T-helper 2 cell treated with Interferon-gamma antibody and Interleukin-4, amounts not matched to agents 100 ng/mL and 5 ng/mL, for 36 hours (primary cell): ENCODE measurements at regions not wholly inside any gene's neighbourhood (a gene's known extent, or its start where the extent isn't known, plus 50 kb on each side); places are given as distances from the start of the nearest gene placed in this dataset.
"Not testable (repeated sequence)": the region's sequence is repeated elsewhere in the genome, so short reads cannot be mapped to it uniquely, and the experiment has no call there.

Experiments used
- intact Hi-C: fragments of 100-400 bp; cut with micrococcal nuclease; formaldehyde crosslinking; loops from one replicate; pipeline ENCODE4 v1.15.1; 2023

GRCh38 chr12:125971981-125972380, 906.7 kb downstream of the AACS start:
- intact Hi-C loops = no loop called here

GRCh38 chr12:125978286-125978685, 913.1 kb downstream of the AACS start:
- intact Hi-C loops = no loop called here

GRCh38 chr12:125981610-125982253, 916.5 kb downstream of the AACS start:
- intact Hi-C loops = no loop called here

- intact Hi-C loops = no loop called here
These were observed 918.0 kb downstream of the AACS start for GRCh38 chr12:125983094-125983783.

GRCh38 chr12:125983784-125984500, 918.7 kb downstream of the AACS start:
- intact Hi-C loops = no loop called here

GRCh38 chr12:125988545-125988944, 923.3 kb downstream of the AACS start:
- intact Hi-C loops = no loop called here

GRCh38 chr12:125989696-125990095, 924.5 kb downstream of the AACS start:
- intact Hi-C loops = no loop called here

- intact Hi-C loops = no loop called here
These were observed 931.2 kb downstream of the AACS start for GRCh38 chr12:125996443-125996842.

GRCh38 chr12:125999628-126000027, 934.4 kb downstream of the AACS start:
- intact Hi-C loops = no loop called here

GRCh38 chr12:126019385-126019784, 954.1 kb downstream of the AACS start:
- intact Hi-C loops = no loop called here

- intact Hi-C loops = no loop called here
These were observed 956.4 kb downstream of the AACS start for GRCh38 chr12:126021675-126022074.

- intact Hi-C loops = no loop called here
These were observed 962.6 kb downstream of the AACS start for GRCh38 chr12:126027825-126028224.

GRCh38 chr12:126030573-126030972, 965.3 kb downstream of the AACS start:
- intact Hi-C loops = no loop called here

GRCh38 chr12:126033751-126034150, 968.5 kb downstream of the AACS start:
- intact Hi-C loops = no loop called here

GRCh38 chr12:126036348-126036747, 971.1 kb downstream of the AACS start:
- intact Hi-C loops = no loop called here

GRCh38 chr12:126038434-126038833, 973.2 kb downstream of the AACS start:
- intact Hi-C loops = no loop called here

- intact Hi-C loops = no loop called here
These were observed 975.1 kb downstream of the AACS start for GRCh38 chr12:126040307-126040706.

GRCh38 chr12:126042286-126042685, 977.1 kb downstream of the AACS start:
- intact Hi-C loops = no loop called here

- intact Hi-C loops = not testable (repeated sequence)
These were observed 984.3 kb downstream of the AACS start for GRCh38 chr12:126049501-126049900.

GRCh38 chr12:126051611-126052107, 986.4 kb downstream of the AACS start:
- intact Hi-C loops = no loop called here

- intact Hi-C loops = no loop called here
These were observed 990.3 kb downstream of the AACS start for GRCh38 chr12:126055521-126055920.

GRCh38 chr12:126061777-126062176, 996.5 kb downstream of the AACS start:
- intact Hi-C loops = no loop called here
